H1 (cell line): ENCODE measurements at regions not wholly inside any gene's neighbourhood (a gene's known extent, or its start where the extent isn't known, plus 50 kb on each side); places are given as distances from the start of the nearest gene placed in this dataset.

ENCODE experiments used
- CHD2 ChIP-seq: IDR thresholded peaks from 2 replicates; pipeline ENCODE4 v1.6.1; 2012; ENCODE audit warnings: low read length, improper control_type of control experiment
- GTF2F1 ChIP-seq: IDR thresholded peaks from 2 replicates; pipeline ENCODE4 v1.6.1; 2012; ENCODE audit warnings: low read depth, low read length, improper control_type of control experiment, borderline replicate concordance
- HDAC6 ChIP-seq: IDR thresholded peaks from one replicate; pipeline ENCODE4 v1.7.1; 2012; ENCODE audit warnings: low read depth, mild to moderate bottlenecking, inconsistent platforms, low read length, moderate library complexity
- JUN ChIP-seq: IDR thresholded peaks from 2 replicates; pipeline ENCODE4 v1.6.1; 2011; ENCODE audit warnings: low read depth, mild to moderate bottlenecking, improper control_type of control experiment, low read length
- RAD21 ChIP-seq, 2 experiments: IDR thresholded peaks in 1 of 2; conservative IDR thresholded peaks in 1 of 2; 2 replicates each; pipeline ENCODE4 v1.6.1; 2011; ENCODE audit warnings: low read depth in 2 of 2, low read length in 2 of 2, improper control_type of control experiment in 1 of 2, inconsistent platforms in 1 of 2, mild to moderate bottlenecking in 1 of 2, moderate library complexity in 1 of 2
- RBBP5 ChIP-seq: IDR thresholded peaks from 2 replicates; pipeline ENCODE4 v1.7.1; 2012; ENCODE audit warnings: low read depth, mild to moderate bottlenecking, inconsistent platforms, low read length, moderate library complexity, borderline replicate concordance
- SAP30 ChIP-seq: fragments of 300-600 bp; sonication (generic); IDR thresholded peaks from 2 replicates; pipeline ENCODE4 v1.7.1; 2012; ENCODE audit warnings: low read length, moderate library complexity, mild to moderate bottlenecking, inconsistent platforms; ENCODE audit not compliant: insufficient read depth, insufficient replicate concordance
- ZNF274 ChIP-seq: IDR thresholded peaks from 2 replicates; pipeline ENCODE4 v1.7.0; 2012; ENCODE audit warnings: low read length, borderline replicate concordance; ENCODE audit errors: extremely low read depth

GRCh38 chr2:88824951-88825350 lies 133.5 kb downstream of the RPIA start (continued):
- TF ChIP-seq GTF2F1 (no peak), CHD2 (no peak), HDAC6 (no peak), RAD21 (IDR thresholded peaks at IDR 0.05 in 1 of 2, conservative IDR thresholded peaks at IDR 0.05 in 1 of 2; ENCODE audit: low read depth in 2 of 2, low read length in 2 of 2) (no peak), ZNF274 (no peak), RBBP5 (no peak), SAP30 (no peak), JUN (no peak)
- TF ChIP-seq, all 59 proteins: peak for 0
